Loucy (cell line): ENCODE measurements at regions not wholly inside any gene's neighbourhood (a gene's known extent, or its start where the extent isn't known, plus 50 kb on each side); places are given as distances from the start of the nearest gene placed in this dataset.

Source experiments
- H2AFZ ChIP-seq: fragments of 200-600 bp; sonication (generic); 2 replicates; pipeline ENCODE4 v1.6.0; 2016; ENCODE audit warnings: antibody characterized with exemption, mild to moderate bottlenecking, low read length, moderate library complexity
- H3F3A ChIP-seq: fragments of 200-600 bp; 2 replicates; pipeline ENCODE4 v1.6.0; 2016; ENCODE audit warnings: antibody characterized with exemption, low read depth, mild to moderate bottlenecking
- H3K27me3 ChIP-seq: fragments of 200-600 bp; sonication (generic); 2 replicates; pipeline ENCODE4 v1.6.1; 2014; ENCODE audit warnings: low read length, mild to moderate bottlenecking; ENCODE audit not compliant: insufficient read depth, poor library complexity, severe bottlenecking
- H3K36me3 ChIP-seq: fragments of 200-600 bp; sonication (generic); 2 replicates; pipeline ENCODE4 v1.6.1; 2016; ENCODE audit warnings: low read length; ENCODE audit not compliant: insufficient read depth
- H3K4me1 ChIP-seq: fragments of 200-600 bp; sonication (generic); 2 replicates; pipeline ENCODE4 v1.5.1; 2014; ENCODE audit warnings: low read length, mild to moderate bottlenecking; ENCODE audit not compliant: insufficient read depth, poor library complexity, severe bottlenecking
- H3K4me2 ChIP-seq: fragments of 200-600 bp; sonication (generic); 2 replicates; pipeline ENCODE4 v1.6.0; 2014; ENCODE audit warnings: antibody characterized with exemption, low read length, low read depth, mild to moderate bottlenecking; ENCODE audit not compliant: poor library complexity, severe bottlenecking
- H3K4me3 ChIP-seq: fragments of 200-600 bp; sonication (generic); 2 replicates; pipeline ENCODE4 v1.5.1; 2014; ENCODE audit warnings: low read length, mild to moderate bottlenecking, mixed read lengths; ENCODE audit not compliant: poor library complexity, severe bottlenecking
- H3K79me2 ChIP-seq: fragments of 200-600 bp; sonication (generic); 2 replicates; pipeline ENCODE4 v1.6.1; 2014; ENCODE audit warnings: low read length; ENCODE audit not compliant: insufficient read depth
- H3K9ac ChIP-seq: fragments of 200-600 bp; sonication (generic); 2 replicates; pipeline ENCODE4 v1.6.0; 2014; ENCODE audit warnings: mild to moderate bottlenecking, low read depth, low read length, moderate library complexity; ENCODE audit not compliant: poor library complexity, severe bottlenecking
- H3K9me2 ChIP-seq: fragments of 200-600 bp; sonication (generic); replicated peaks from 2 replicates; pipeline ENCODE4 v1.6.1; 2016; ENCODE audit warnings: low read depth, low read length, mixed read lengths
- H3K9me3 ChIP-seq: fragments of 200-600 bp; sonication (generic); 2 replicates; pipeline ENCODE4 v1.6.1; 2014; ENCODE audit warnings: mild to moderate bottlenecking, antibody characterized with exemption, low read length, low read depth; ENCODE audit not compliant: insufficient read depth
- H4K20me1 ChIP-seq: fragments of 200-600 bp; sonication (generic); 2 replicates; pipeline ENCODE4 v1.6.0; 2014; ENCODE audit warnings: antibody characterized with exemption, low read length, mild to moderate bottlenecking; ENCODE audit not compliant: insufficient read depth, poor library complexity, severe bottlenecking
- EZH2phosphoT487 ChIP-seq: fragments of 200-600 bp; IDR thresholded peaks from 2 replicates; pipeline ENCODE4 v1.6.1; 2018; ENCODE audit warnings: antibody characterized with exemption, mild to moderate bottlenecking, moderate library complexity, borderline replicate concordance
- TF ChIP-seq, protein P1 (sequence below): fragments of 200-600 bp; sonication (generic); conservative IDR thresholded peaks from 2 replicates; pipeline ENCODE4 v1.5.1; 2014; ENCODE audit warnings: mild to moderate bottlenecking, antibody characterized with exemption, low read length

DNA sequence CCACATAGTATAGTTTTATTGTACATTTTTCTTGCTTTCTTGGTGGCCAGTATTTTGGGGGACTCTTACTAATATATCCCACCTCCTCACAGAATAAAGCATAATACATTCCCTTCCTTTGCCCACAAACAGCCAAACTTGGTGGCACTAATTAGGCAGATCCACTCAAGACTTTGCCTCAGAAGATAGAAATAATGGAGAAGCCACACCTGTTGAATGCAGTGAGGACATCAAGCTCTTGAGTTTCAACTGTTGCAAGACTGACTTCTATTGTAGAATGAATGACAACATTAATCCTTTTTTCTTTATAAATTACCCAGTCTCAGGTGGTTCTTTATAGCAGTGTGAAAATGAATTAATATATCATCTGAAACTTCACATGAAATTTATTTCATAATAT lies 1183.6 kb upstream of the ATXN8OS start:
- H4K20me1 ChIP-seq, result no peaks in the 10 kb centered on the region
- no peaks in the 10 kb centered on the region for H3K27me3 ChIP-seq
- no peak overlapping the region for H3K4me3 ChIP-seq
- no peaks in the 10 kb centered on the region for H3K9me2 ChIP-seq
- no peaks in the 10 kb centered on the region for H3K79me2 ChIP-seq
- H3K4me1 ChIP-seq, result no peaks in the 10 kb centered on the region
- no peaks in the 10 kb centered on the region for H3F3A ChIP-seq
- TF ChIP-seq EZH2phosphoT487, result no peak
- TF ChIP-seq, protein P1, sequence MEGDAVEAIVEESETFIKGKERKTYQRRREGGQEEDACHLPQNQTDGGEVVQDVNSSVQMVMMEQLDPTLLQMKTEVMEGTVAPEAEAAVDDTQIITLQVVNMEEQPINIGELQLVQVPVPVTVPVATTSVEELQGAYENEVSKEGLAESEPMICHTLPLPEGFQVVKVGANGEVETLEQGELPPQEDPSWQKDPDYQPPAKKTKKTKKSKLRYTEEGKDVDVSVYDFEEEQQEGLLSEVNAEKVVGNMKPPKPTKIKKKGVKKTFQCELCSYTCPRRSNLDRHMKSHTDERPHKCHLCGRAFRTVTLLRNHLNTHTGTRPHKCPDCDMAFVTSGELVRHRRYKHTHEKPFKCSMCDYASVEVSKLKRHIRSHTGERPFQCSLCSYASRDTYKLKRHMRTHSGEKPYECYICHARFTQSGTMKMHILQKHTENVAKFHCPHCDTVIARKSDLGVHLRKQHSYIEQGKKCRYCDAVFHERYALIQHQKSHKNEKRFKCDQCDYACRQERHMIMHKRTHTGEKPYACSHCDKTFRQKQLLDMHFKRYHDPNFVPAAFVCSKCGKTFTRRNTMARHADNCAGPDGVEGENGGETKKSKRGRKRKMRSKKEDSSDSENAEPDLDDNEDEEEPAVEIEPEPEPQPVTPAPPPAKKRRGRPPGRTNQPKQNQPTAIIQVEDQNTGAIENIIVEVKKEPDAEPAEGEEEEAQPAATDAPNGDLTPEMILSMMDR, result no peak
- H3K36me3 ChIP-seq, result no peaks in the 10 kb centered on the region
- no peaks in the 10 kb centered on the region for H3K9me3 ChIP-seq
- no peak overlapping the region for H3K4me2 ChIP-seq
- H2AFZ ChIP-seq, result no peak overlapping the region
- no peak overlapping the region for H3K9ac ChIP-seq

DNA sequence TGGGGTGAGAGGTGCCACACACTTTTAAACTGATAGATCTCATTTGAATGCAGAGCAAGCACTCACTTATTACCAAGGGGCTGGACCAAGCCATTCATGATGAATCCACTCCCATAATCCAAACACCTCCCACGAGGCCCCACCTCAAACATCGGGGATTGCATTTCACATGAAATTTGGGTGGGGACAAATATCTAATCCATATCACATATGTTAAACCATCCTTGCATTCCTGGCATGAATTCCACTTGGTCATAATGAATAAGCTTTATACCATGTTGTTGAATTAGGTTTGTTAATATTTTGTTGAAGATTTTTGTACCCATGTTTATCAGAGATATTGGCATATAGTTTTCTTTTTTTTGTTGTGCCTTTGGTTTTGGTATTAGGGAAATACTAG lies 1198.7 kb upstream of the ATXN8OS start:
- H4K20me1 ChIP-seq, result no peaks in the 10 kb centered on the region
- H3K79me2 ChIP-seq, result no peaks in the 10 kb centered on the region
- no peak overlapping the region for H2AFZ ChIP-seq
- no peaks in the 10 kb centered on the region for H3K4me1 ChIP-seq
- H3K9ac ChIP-seq, result no peak overlapping the region
- no peaks in the 10 kb centered on the region for H3K9me3 ChIP-seq
- H3K9me2 ChIP-seq, result no peaks in the 10 kb centered on the region
- H3K36me3 ChIP-seq, result no peaks in the 10 kb centered on the region
- no peaks in the 10 kb centered on the region for H3F3A ChIP-seq
- TF ChIP-seq, protein P1, result no peak
- no peak for TF ChIP-seq EZH2phosphoT487
- H3K4me2 ChIP-seq, result no peak overlapping the region
- no peaks in the 10 kb centered on the region for H3K27me3 ChIP-seq
- H3K4me3 ChIP-seq, result no peak overlapping the region

DNA sequence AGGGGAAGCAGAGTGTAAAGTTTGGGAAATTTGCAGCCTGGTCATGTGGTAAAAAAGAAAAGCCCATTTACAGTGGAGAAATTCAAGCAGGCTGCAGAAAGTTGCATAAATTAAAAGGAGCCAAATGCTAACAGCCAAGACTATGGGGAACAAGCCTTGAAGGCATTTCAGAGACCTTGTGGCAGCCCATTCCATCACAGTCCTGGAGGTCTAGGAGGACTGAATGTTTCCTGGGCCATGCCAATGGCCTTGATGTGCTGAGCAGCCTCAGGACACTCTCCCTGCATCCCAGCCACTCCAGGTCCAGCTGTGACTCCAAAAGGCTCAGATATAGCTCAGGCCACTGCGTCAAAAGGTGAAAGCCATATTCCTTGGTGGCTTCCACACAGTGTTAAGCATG lies 1202.4 kb upstream of the ATXN8OS start:
- no peaks in the 10 kb centered on the region for H3K9me3 ChIP-seq
- no peak overlapping the region for H2AFZ ChIP-seq

More for the DNA sequence above, 1202.4 kb upstream of the ATXN8OS start:
- TF ChIP-seq, protein P1, result no peak
- TF ChIP-seq EZH2phosphoT487, result no peak
- Histone ChIP-seq H4K20me1 (no peaks in the 10 kb centered on the region), H3K4me3 (no peak overlapping the region), H3K27me3 (no peaks in the 10 kb centered on the region), H3K4me1 (no peaks in the 10 kb centered on the region), H3K4me2 (no peak overlapping the region), H3K36me3 (no peaks in the 10 kb centered on the region), H3F3A (no peaks in the 10 kb centered on the region), H3K9ac (no peak overlapping the region), H3K79me2 (no peaks in the 10 kb centered on the region), H3K9me2 (no peaks in the 10 kb centered on the region)
